ENCODE measurements at regions not wholly inside any gene's neighbourhood (a gene's known extent, or its start where the extent isn't known, plus 50 kb on each side); places are given as distances from the start of the nearest gene placed in this dataset.

- H3F3A ChIP-seq (ENCODE audit: insufficient read depth) = no peaks in the 10 kb centered on the region
- no peaks in the 10 kb centered on the region for H3K9me2 ChIP-seq (ENCODE audit: insufficient read depth)
- no peak for DNase-seq
- no peak overlapping the region for H3K9ac ChIP-seq
- no peaks in the 10 kb centered on the region for H3K36me3 ChIP-seq (ENCODE audit: low read depth)
- no peaks in the 10 kb centered on the region for H3K4me1 ChIP-seq (ENCODE audit: insufficient read depth)
- in situ Hi-C loops (cut with MboI) = no loop called here
- WGBS, 2 experiments (ENCODE audit: low coverage in 1 of 2, low lambda C conversion rate in 2 of 2, missing lambda C conversion rate in 2 of 2) = 65 to 79% methylated on average over 1 of the region's 1 CpG
- H3K4me2 ChIP-seq (ENCODE audit: unreplicated experiment) = no peak overlapping the region
- no peak overlapping the region for H3K4me3 ChIP-seq
- H4K20me1 ChIP-seq (ENCODE audit: insufficient read depth) = no peaks in the 10 kb centered on the region
- no peak for TF ChIP-seq EZH2 (IDR thresholded peaks at IDR 0.05; ENCODE audit: insufficient read depth, poor library complexity, severe bottlenecking)
- no peak for TF ChIP-seq EZH2phosphoT487 (IDR thresholded peaks at IDR 0.05; ENCODE audit: insufficient read depth, low read depth)
- H2AFZ ChIP-seq = no peak overlapping the region
- no peaks in the 10 kb centered on the region for H3K79me2 ChIP-seq (ENCODE audit: insufficient read depth)
- no peak overlapping the region for H3K27ac ChIP-seq
- H3K27me3 ChIP-seq (replicated peaks; ENCODE audit: insufficient read depth) = no peaks in the 10 kb centered on the region
- H3K9me3 ChIP-seq (ENCODE audit: low read depth) = no peaks in the 10 kb centered on the region
These were observed 442.9 kb downstream of the SLC4A3 start for GRCh38 chr2:220070349-220070748.

- Histone ChIP-seq H4K20me1 (ENCODE audit: insufficient read depth) (no peaks in the 10 kb centered on the region), H3K27me3 (replicated peaks; ENCODE audit: insufficient read depth) (no peaks in the 10 kb centered on the region), H3K9me2 (ENCODE audit: insufficient read depth) (no peaks in the 10 kb centered on the region), H3F3A (ENCODE audit: insufficient read depth) (peaks cover 7% of the 10 kb centered on the region; the same call in 1 of the 2 replicates), H3K4me2 (ENCODE audit: unreplicated experiment) (no peak overlapping the region), H3K27ac (no peak overlapping the region), H3K4me3 (no peak overlapping the region), H3K9ac (no peak overlapping the region), H3K4me1 (ENCODE audit: insufficient read depth) (peaks cover 7% of the 10 kb centered on the region; the same call in 1 of the 2 replicates), H2AFZ (no peak overlapping the region), H3K36me3 (ENCODE audit: low read depth) (no peaks in the 10 kb centered on the region), H3K79me2 (ENCODE audit: insufficient read depth) (no peaks in the 10 kb centered on the region), H3K9me3 (ENCODE audit: low read depth) (no peaks in the 10 kb centered on the region)
- in situ Hi-C loops (cut with MboI) = no loop called here
- no peak for DNase-seq
- 72 to 75% methylated on average over 5 of the region's 5 CpGs for WGBS, 2 experiments (ENCODE audit: low coverage in 1 of 2, low lambda C conversion rate in 2 of 2, missing lambda C conversion rate in 2 of 2)
- TF ChIP-seq EZH2phosphoT487 (IDR thresholded peaks at IDR 0.05; ENCODE audit: insufficient read depth, low read depth) (no peak), EZH2 (IDR thresholded peaks at IDR 0.05; ENCODE audit: insufficient read depth, poor library complexity, severe bottlenecking) (no peak)
These were observed 444.3 kb downstream of the SLC4A3 start for GRCh38 chr2:220071696-220072095.

GRCh38 chr2:220072669-220073220 is 445.3 kb downstream of the SLC4A3 start:
- H3F3A ChIP-seq (ENCODE audit: insufficient read depth) = peaks cover 17% of the 10 kb centered on the region
- DNase-seq = no peak
- H3K79me2 ChIP-seq (ENCODE audit: insufficient read depth) = no peaks in the 10 kb centered on the region
- H3K27me3 ChIP-seq (replicated peaks; ENCODE audit: insufficient read depth) = no peaks in the 10 kb centered on the region
- WGBS, 2 experiments (ENCODE audit: low coverage in 1 of 2, low lambda C conversion rate in 2 of 2, missing lambda C conversion rate in 2 of 2) = 68 to 70% methylated on average over 8 of the region's 8 CpGs
- no peaks in the 10 kb centered on the region for H3K36me3 ChIP-seq (ENCODE audit: low read depth)
- H3K9me3 ChIP-seq (ENCODE audit: low read depth) = no peaks in the 10 kb centered on the region
- no peak overlapping the region for H3K27ac ChIP-seq
- H3K4me2 ChIP-seq (ENCODE audit: unreplicated experiment) = no peak overlapping the region
- H3K9ac ChIP-seq = no peak overlapping the region
- H3K4me3 ChIP-seq = no peak overlapping the region
- H3K9me2 ChIP-seq (ENCODE audit: insufficient read depth) = no peaks in the 10 kb centered on the region
- TF ChIP-seq EZH2phosphoT487 (IDR thresholded peaks at IDR 0.05; ENCODE audit: insufficient read depth, low read depth) (no peak), EZH2 (IDR thresholded peaks at IDR 0.05; ENCODE audit: insufficient read depth, poor library complexity, severe bottlenecking) (no peak)
- in situ Hi-C loops (cut with MboI) = no loop called here
- no peak overlapping the region for H2AFZ ChIP-seq
- H4K20me1 ChIP-seq (ENCODE audit: insufficient read depth) = no peaks in the 10 kb centered on the region
- peaks cover 17% of the 10 kb centered on the region for H3K4me1 ChIP-seq (ENCODE audit: insufficient read depth)

GRCh38 chr2:220075835-220076234 is 448.4 kb downstream of the SLC4A3 start:
- Histone ChIP-seq H4K20me1 (ENCODE audit: insufficient read depth) (no peaks in the 10 kb centered on the region), H3K4me2 (ENCODE audit: unreplicated experiment) (no peak overlapping the region), H3K27ac (no peak overlapping the region), H3K9ac (no peak overlapping the region), H3K79me2 (ENCODE audit: insufficient read depth) (no peaks in the 10 kb centered on the region), H3F3A (ENCODE audit: insufficient read depth) (peaks cover 24% of the 10 kb centered on the region), H3K27me3 (replicated peaks; ENCODE audit: insufficient read depth) (no peaks in the 10 kb centered on the region), H2AFZ (no peak overlapping the region), H3K9me3 (ENCODE audit: low read depth) (no peaks in the 10 kb centered on the region), H3K36me3 (ENCODE audit: low read depth) (no peaks in the 10 kb centered on the region), H3K9me2 (ENCODE audit: insufficient read depth) (no peaks in the 10 kb centered on the region), H3K4me3 (no peak overlapping the region), H3K4me1 (ENCODE audit: insufficient read depth) (peaks cover 25% of the 10 kb centered on the region)
- TF ChIP-seq EZH2phosphoT487 (IDR thresholded peaks at IDR 0.05; ENCODE audit: insufficient read depth, low read depth) (no peak), EZH2 (IDR thresholded peaks at IDR 0.05; ENCODE audit: insufficient read depth, poor library complexity, severe bottlenecking) (no peak)
- DNase-seq = peak; percentile 9
- in situ Hi-C loops (cut with MboI) = loop anchor here (25.0 kb wide), 2 partner anchors 1486 to 1886 kb away; partner anchors contain the start of gene EPHA4
- WGBS, 2 experiments (ENCODE audit: low coverage in 1 of 2, low lambda C conversion rate in 2 of 2, missing lambda C conversion rate in 2 of 2) = 64 to 67% methylated on average over 1 of the region's 1 CpG
